Left lung (tissue), 4 donors: ENCODE measurements at regions not wholly inside any gene's neighbourhood (a gene's known extent, or its start where the extent isn't known, plus 50 kb on each side); places are given as distances from the start of the nearest gene placed in this dataset.

ENCODE experiments used
- ATAC-seq: fragments of 200-7000 bp; cut with Tn5 transposase; one replicate; pipeline ENCODE4 v1.9.1; 2020; ENCODE audit warnings: moderate library complexity
- DNase-seq, 4 donors: peaks; one replicate each; pipeline ENCODE4 v3.0.0-alpha.2; 2013 to 2020
- H3K27ac ChIP-seq, 2 donors: fragments of 200-600 bp; sonication (generic) in 1 of 2; one replicate each; pipeline versions ENCODE4 v1.5.0 to v1.8.0; 2020 to 2021
- H3K27me3 ChIP-seq, 2 donors: fragments of 200-600 bp; sonication (generic) in 1 of 2; one replicate each; pipeline versions ENCODE4 v1.5.0 to v1.8.0; 2020 to 2021
- H3K36me3 ChIP-seq, 2 donors: fragments of 200-600 bp; sonication (generic) in 1 of 2; one replicate each; pipeline versions ENCODE4 v1.5.0 to v1.8.0; 2020 to 2021
- H3K4me1 ChIP-seq, 2 donors: fragments of 200-600 bp; one replicate each; pipeline ENCODE4 v1.8.0; 2021
- H3K4me3 ChIP-seq, 2 donors: fragments of 200-600 bp; sonication (generic) in 1 of 2; one replicate each; pipeline versions ENCODE4 v1.5.0 to v1.8.0; 2020 to 2021; ENCODE audit warnings: mild to moderate bottlenecking in 1 of 2
- H3K9me3 ChIP-seq, 2 donors: fragments of 200-600 bp; sonication (generic) in 1 of 2; one replicate each; pipeline versions ENCODE4 v1.5.0 to v1.8.0; 2020 to 2021
- intact Hi-C, 2 donors: fragments of 100-400 bp; cut with DNase I; formaldehyde crosslinking; loops; one replicate each; pipeline versions ENCODE4 v1.11.2 to v1.14.2; 2022
- TF ChIP-seq, protein P1 (sequence below), 2 donors: fragments of 200-600 bp; sonication (generic) in 1 of 2; IDR thresholded peaks; one replicate each; pipeline versions ENCODE4 v1.5.0 to v1.8.0; 2021; ENCODE audit warnings: antibody characterized with exemption in 2 of 2
- donor health status: DM: no; HTN: yes; CAD: no.
- donor health status: DM: no; HTN: no; CAD: no.

DNA sequence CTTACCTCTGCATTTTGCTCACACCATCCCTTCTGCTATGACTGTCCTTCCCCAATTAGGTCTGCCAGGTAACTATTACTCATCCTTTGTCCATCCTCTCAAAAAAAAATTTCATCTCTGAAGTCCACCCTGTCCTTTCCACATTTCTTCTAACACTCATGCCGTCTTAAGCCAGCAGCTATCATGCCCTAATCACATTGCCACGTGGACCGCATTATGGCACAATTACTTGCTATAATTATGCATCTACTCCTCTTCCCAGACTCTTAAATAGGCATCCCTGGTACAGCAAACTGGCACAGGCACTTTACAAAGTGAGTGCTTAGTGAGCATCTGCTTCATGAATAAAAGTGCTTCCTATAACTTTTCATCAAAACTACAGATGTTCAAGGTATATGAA, 295.4 kb upstream of the ESRRG start:
- no peaks in the 10 kb centered on the region for H3K27me3 ChIP-seq
- no peaks in the 10 kb centered on the region for H3K9me3 ChIP-seq
- no peak for ATAC-seq
- no peaks in the 10 kb centered on the region for H3K36me3 ChIP-seq
- no peaks in the 10 kb centered on the region for H3K4me1 ChIP-seq
- intact Hi-C loops = no loop called here
- no peak overlapping the region for H3K27ac ChIP-seq
- TF ChIP-seq, protein P1, sequence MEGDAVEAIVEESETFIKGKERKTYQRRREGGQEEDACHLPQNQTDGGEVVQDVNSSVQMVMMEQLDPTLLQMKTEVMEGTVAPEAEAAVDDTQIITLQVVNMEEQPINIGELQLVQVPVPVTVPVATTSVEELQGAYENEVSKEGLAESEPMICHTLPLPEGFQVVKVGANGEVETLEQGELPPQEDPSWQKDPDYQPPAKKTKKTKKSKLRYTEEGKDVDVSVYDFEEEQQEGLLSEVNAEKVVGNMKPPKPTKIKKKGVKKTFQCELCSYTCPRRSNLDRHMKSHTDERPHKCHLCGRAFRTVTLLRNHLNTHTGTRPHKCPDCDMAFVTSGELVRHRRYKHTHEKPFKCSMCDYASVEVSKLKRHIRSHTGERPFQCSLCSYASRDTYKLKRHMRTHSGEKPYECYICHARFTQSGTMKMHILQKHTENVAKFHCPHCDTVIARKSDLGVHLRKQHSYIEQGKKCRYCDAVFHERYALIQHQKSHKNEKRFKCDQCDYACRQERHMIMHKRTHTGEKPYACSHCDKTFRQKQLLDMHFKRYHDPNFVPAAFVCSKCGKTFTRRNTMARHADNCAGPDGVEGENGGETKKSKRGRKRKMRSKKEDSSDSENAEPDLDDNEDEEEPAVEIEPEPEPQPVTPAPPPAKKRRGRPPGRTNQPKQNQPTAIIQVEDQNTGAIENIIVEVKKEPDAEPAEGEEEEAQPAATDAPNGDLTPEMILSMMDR (IDR thresholded peaks at IDR 0.05) = no peak
- H3K4me3 ChIP-seq = no peak overlapping the region
- no peak for DNase-seq

DNA sequence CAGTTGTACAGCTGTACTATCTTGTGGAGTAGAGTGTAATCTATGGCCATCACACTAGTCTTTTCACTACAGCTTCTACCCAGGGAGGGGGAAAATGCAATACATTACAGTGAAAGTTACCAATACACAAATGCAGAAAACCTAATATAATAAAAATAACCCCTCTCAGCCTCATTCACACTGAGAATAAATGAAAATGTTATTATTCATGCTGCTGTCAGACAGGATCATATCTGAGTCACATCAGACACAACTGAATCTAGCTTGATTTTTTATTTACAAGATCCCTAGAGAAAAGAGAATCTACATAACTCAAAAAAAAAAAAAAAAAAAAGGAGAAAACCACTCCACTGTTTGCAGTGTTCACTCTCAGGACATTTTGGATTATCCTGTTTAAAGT, 293.9 kb upstream of the ESRRG start:
- H3K4me3 ChIP-seq = no peak overlapping the region
- no peak overlapping the region for H3K27ac ChIP-seq
- no peaks in the 10 kb centered on the region for H3K36me3 ChIP-seq
- intact Hi-C loops = no loop called here
- TF ChIP-seq, protein P1 (IDR thresholded peaks at IDR 0.05) = no peak
- H3K4me1 ChIP-seq = no peaks in the 10 kb centered on the region
- H3K9me3 ChIP-seq = no peaks in the 10 kb centered on the region
- H3K27me3 ChIP-seq = no peaks in the 10 kb centered on the region
- DNase-seq (no peak), ATAC-seq (no peak)

GRCh38 chr1:217014066-217014465, 290.8 kb upstream of the ESRRG start:
- Histone ChIP-seq H3K27ac (no peak overlapping the region), H3K9me3 (no peaks in the 10 kb centered on the region), H3K36me3 (no peaks in the 10 kb centered on the region), H3K4me1 (no peaks in the 10 kb centered on the region), H3K4me3 (no peak overlapping the region), H3K27me3 (no peaks in the 10 kb centered on the region)
- DNase-seq (no peak), ATAC-seq (no peak)
- TF ChIP-seq, protein P1 (IDR thresholded peaks at IDR 0.05) = no peak
- intact Hi-C loops = no loop called here

DNA sequence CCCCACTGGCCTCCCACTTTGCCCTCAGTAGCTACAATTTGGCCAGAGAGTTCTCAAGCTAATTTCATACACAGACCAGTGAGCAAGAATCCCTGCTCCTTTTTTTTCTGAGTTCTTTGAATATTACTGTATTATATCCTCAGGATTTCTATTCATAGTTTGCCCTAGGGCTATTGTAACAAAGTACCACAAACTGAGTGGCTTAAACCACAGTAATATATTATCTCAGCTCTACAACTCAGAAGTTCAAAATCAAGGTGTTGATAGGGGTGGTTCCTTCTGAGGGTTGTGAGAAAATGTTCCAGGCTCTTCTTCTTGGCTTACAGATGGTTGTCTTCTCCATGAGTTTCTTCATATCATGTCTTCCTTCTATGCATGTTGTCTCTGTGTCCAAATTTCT, 289.4 kb upstream of the ESRRG start:
- intact Hi-C loops = no loop called here
- no peaks in the 10 kb centered on the region for H3K36me3 ChIP-seq
- no peaks in the 10 kb centered on the region for H3K4me1 ChIP-seq
- H3K27ac ChIP-seq = no peak overlapping the region
- no peaks in the 10 kb centered on the region for H3K27me3 ChIP-seq
- H3K9me3 ChIP-seq = no peaks in the 10 kb centered on the region
- TF ChIP-seq, protein P1 (IDR thresholded peaks at IDR 0.05) = no peak
- ATAC-seq (no peak), DNase-seq (no peak)
- H3K4me3 ChIP-seq = no peak overlapping the region

DNA sequence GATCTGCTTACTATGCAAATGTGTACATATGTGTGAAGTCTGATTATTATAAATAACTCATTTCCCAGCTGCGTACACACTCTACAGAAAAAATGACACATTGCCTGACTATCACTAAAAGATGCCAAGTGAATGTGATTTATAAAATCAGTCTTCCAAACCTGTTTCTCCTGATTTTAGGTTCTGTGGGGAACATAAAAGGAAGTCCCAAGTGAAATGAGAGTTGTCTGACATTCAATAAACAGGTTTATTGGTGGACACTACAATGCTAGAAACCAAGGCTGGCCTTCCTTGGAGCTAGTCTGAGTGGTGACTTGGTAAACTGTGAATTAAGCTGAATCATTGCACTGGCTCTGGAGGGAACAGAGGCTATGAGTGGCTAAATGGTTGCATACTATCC, 287.9 kb upstream of the ESRRG start:
- H3K9me3 ChIP-seq = no peaks in the 10 kb centered on the region
- H3K4me1 ChIP-seq = no peaks in the 10 kb centered on the region
- no peak overlapping the region for H3K4me3 ChIP-seq
- intact Hi-C loops = no loop called here
- H3K36me3 ChIP-seq = no peaks in the 10 kb centered on the region
- H3K27me3 ChIP-seq = no peaks in the 10 kb centered on the region
- DNase-seq (no peak), ATAC-seq (no peak)
- TF ChIP-seq, protein P1 (IDR thresholded peaks at IDR 0.05) = no peak
- no peak overlapping the region for H3K27ac ChIP-seq
